GM18520 (cell line): ENCODE measurements at regions not wholly inside any gene's neighbourhood (a gene's known extent, or its start where the extent isn't known, plus 50 kb on each side); places are given as distances from the start of the nearest gene placed in this dataset.
A peak's percentile ranks its signal among the peaks of the same experiment; 100 is the strongest.
"Not testable (repeated sequence)": the region's sequence is repeated elsewhere in the genome, so short reads cannot be mapped to it uniquely, and the experiment has no call there.

ENCODE experiments used
- ATAC-seq: cut with Tn5 transposase; IDR thresholded peaks from one replicate; pipeline ENCODE4 v1.9.1; 2021; ENCODE audit not compliant: unreplicated experiment

- ATAC-seq, result not testable (repeated sequence)
Observed at GRCh38 chr9:62798884-62799850, 1609.3 kb downstream of the SPATA31A7 start.

GRCh38 chr9:62799851-62800371, 1610.1 kb downstream of the SPATA31A7 start:
- ATAC-seq, result not testable (repeated sequence)

- ATAC-seq, result not testable (repeated sequence)
Observed at GRCh38 chr9:62800451-62801371, 1610.9 kb downstream of the SPATA31A7 start.

- not testable (repeated sequence) for ATAC-seq
Observed at GRCh38 chr9:62801372-62801811, 1611.6 kb downstream of the SPATA31A7 start.

- peak; percentile 100 for ATAC-seq
Observed at GRCh38 chr9:62801961-62802718, 1612.3 kb downstream of the SPATA31A7 start.

- ATAC-seq, result not testable (repeated sequence)
Observed at GRCh38 chr9:62802719-62803079, 1612.9 kb downstream of the SPATA31A7 start.

- not testable (repeated sequence) for ATAC-seq
Observed at GRCh38 chr9:62803099-62803498, 1613.3 kb downstream of the SPATA31A7 start.

GRCh38 chr9:62804314-62804713, 1614.5 kb downstream of the SPATA31A7 start:
- not testable (repeated sequence) for ATAC-seq

GRCh38 chr9:62807424-62807823, 1617.6 kb downstream of the SPATA31A7 start:
- not testable (repeated sequence) for ATAC-seq

GRCh38 chr9:62808081-62808480, 1618.2 kb downstream of the SPATA31A7 start:
- ATAC-seq, result not testable (repeated sequence)

- ATAC-seq, result not testable (repeated sequence)
Observed at GRCh38 chr9:62810318-62810717, 1620.5 kb downstream of the SPATA31A7 start.

GRCh38 chr9:62810811-62811315, 1621.0 kb downstream of the SPATA31A7 start:
- ATAC-seq, result not testable (repeated sequence)

GRCh38 chr9:62815436-62815835, 1625.6 kb downstream of the SPATA31A7 start:
- ATAC-seq, result not testable (repeated sequence)

GRCh38 chr9:62816331-62816730, 1626.5 kb downstream of the SPATA31A7 start:
- not testable (repeated sequence) for ATAC-seq

GRCh38 chr9:62817214-62817613, 1627.4 kb downstream of the SPATA31A7 start:
- not testable (repeated sequence) for ATAC-seq

GRCh38 chr9:62822185-62822584, 1632.3 kb downstream of the SPATA31A7 start:
- not testable (repeated sequence) for ATAC-seq

- ATAC-seq, result not testable (repeated sequence)
Observed at GRCh38 chr9:62827957-62828907, 1638.4 kb downstream of the SPATA31A7 start.

- ATAC-seq, result not testable (repeated sequence)
Observed at GRCh38 chr9:62830829-62831459, 1641.1 kb downstream of the SPATA31A7 start.
